Tibial nerve (tissue), 4 donors: ENCODE measurements at regions not wholly inside any gene's neighbourhood (a gene's known extent, or its start where the extent isn't known, plus 50 kb on each side); places are given as distances from the start of the nearest gene placed in this dataset.

ENCODE experiments used
- DNase-seq, 2 donors: peaks; one replicate each; pipeline ENCODE4 v3.0.0-alpha.2; 2019; ENCODE audit warnings: low spot score in 2 of 2
- H3K27ac ChIP-seq, 4 donors: fragments of 200-600 bp; sonication (generic) in 3 of 4; one replicate each; pipeline ENCODE4 v1.5.1; 2017 to 2019; ENCODE audit warnings: mild to moderate bottlenecking in 1 of 4
- H3K27me3 ChIP-seq, 2 donors: fragments of 200-600 bp; sonication (generic) in 1 of 2; one replicate each; pipeline versions ENCODE4 v1.5.1 to v1.6.0; 2017 to 2019
- H3K36me3 ChIP-seq, 3 donors: fragments of 200-600 bp; sonication (generic); one replicate each; pipeline ENCODE4 v1.5.1; 2018 to 2019
- H3K4me1 ChIP-seq, 4 donors: fragments of 200-600 bp; sonication (generic) in 3 of 4; one replicate each; pipeline ENCODE4 v1.5.1; 2017 to 2019
- H3K4me3 ChIP-seq, 4 donors: fragments of 200-600 bp; sonication (generic) in 3 of 4; one replicate each; pipeline ENCODE4 v1.5.1; 2017 to 2019; ENCODE audit warnings: mild to moderate bottlenecking in 1 of 4, moderate library complexity in 1 of 4
- H3K9me3 ChIP-seq, 4 donors: fragments of 200-600 bp; sonication (generic) in 3 of 4; one replicate each; pipeline ENCODE4 v1.5.1; 2017 to 2019
- EP300 ChIP-seq, 2 donors: sonication (generic); formaldehyde crosslinking; IDR thresholded peaks; one replicate each; pipeline ENCODE4 v1.6.1; 2017; ENCODE audit warnings: antibody characterized with exemption in 2 of 2, mild to moderate bottlenecking in 1 of 2
- POLR2A ChIP-seq, 2 donors: fragments of 450-650 bp; IDR thresholded peaks; one replicate each; pipeline ENCODE4 v1.6.1; 2017; ENCODE audit warnings: antibody characterized with exemption in 2 of 2, mild to moderate bottlenecking in 2 of 2, moderate library complexity in 2 of 2
- WGBS, 2 donors: methylation state at CpG; one replicate each; pipeline ENCODE4 v1.1.5; 2018; 5-methylcytosine and 5-hydroxymethylcytosine counted together
- TF ChIP-seq, protein P1 (sequence below), 5 experiments: fragments of 200-600 bp in 3 of 5; fragments of 450-650 bp in 2 of 5; sonication (generic) in 3 of 5; IDR thresholded peaks; one replicate each; pipeline ENCODE4 v1.5.1; 2016 to 2019; ENCODE audit warnings: antibody characterized with exemption in 5 of 5, mild to moderate bottlenecking in 3 of 5, moderate library complexity in 2 of 5

GRCh38 chr18:56381196-56381595 lies 257.2 kb downstream of the TXNL1 start:
- DNase-seq: no peak
- 78 to 88% methylated on average over 3 of the region's 3 CpGs for WGBS, 2 donors
- Histone ChIP-seq H3K4me1 (peaks cover 0 to 23% (median 0%) of the 10 kb centered on the region in 4 donors), H3K27me3 (no peaks in the 10 kb centered on the region), H3K9me3 (no peaks in the 10 kb centered on the region), H3K4me3 (no peak overlapping the region), H3K36me3 (no peaks in the 10 kb centered on the region), H3K27ac (no peak overlapping the region)
- TF ChIP-seq EP300 (IDR thresholded peaks at IDR 0.05) (no peak), POLR2A (IDR thresholded peaks at IDR 0.05) (no peak)

GRCh38 chr18:56380685-56381084 lies 257.7 kb downstream of the TXNL1 start:
- H3K4me1 ChIP-seq: peaks cover 0 to 23% (median 0%) of the 10 kb centered on the region in 4 donors
- TF ChIP-seq, protein P1, sequence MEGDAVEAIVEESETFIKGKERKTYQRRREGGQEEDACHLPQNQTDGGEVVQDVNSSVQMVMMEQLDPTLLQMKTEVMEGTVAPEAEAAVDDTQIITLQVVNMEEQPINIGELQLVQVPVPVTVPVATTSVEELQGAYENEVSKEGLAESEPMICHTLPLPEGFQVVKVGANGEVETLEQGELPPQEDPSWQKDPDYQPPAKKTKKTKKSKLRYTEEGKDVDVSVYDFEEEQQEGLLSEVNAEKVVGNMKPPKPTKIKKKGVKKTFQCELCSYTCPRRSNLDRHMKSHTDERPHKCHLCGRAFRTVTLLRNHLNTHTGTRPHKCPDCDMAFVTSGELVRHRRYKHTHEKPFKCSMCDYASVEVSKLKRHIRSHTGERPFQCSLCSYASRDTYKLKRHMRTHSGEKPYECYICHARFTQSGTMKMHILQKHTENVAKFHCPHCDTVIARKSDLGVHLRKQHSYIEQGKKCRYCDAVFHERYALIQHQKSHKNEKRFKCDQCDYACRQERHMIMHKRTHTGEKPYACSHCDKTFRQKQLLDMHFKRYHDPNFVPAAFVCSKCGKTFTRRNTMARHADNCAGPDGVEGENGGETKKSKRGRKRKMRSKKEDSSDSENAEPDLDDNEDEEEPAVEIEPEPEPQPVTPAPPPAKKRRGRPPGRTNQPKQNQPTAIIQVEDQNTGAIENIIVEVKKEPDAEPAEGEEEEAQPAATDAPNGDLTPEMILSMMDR (IDR thresholded peaks at IDR 0.05): no peak
- TF ChIP-seq EP300 (IDR thresholded peaks at IDR 0.05) (no peak), POLR2A (IDR thresholded peaks at IDR 0.05) (no peak)
- H3K36me3 ChIP-seq: no peaks in the 10 kb centered on the region
- H3K4me3 ChIP-seq: no peak overlapping the region
- no peaks in the 10 kb centered on the region for H3K27me3 ChIP-seq
- no peak for DNase-seq
- no peak overlapping the region for H3K27ac ChIP-seq
- WGBS, 2 donors: 95 to 96% methylated on average over 8 of the region's 8 CpGs
- H3K9me3 ChIP-seq: no peaks in the 10 kb centered on the region

GRCh38 chr18:56379256-56379655 lies 259.1 kb downstream of the TXNL1 start:
- no peaks in the 10 kb centered on the region for H3K9me3 ChIP-seq
- peaks cover 0 to 23% (median 0%) of the 10 kb centered on the region in 4 donors for H3K4me1 ChIP-seq
- peak overlapping the region in 1 of 4 donors; percentile 39 for H3K27ac ChIP-seq
- WGBS, 2 donors: 54% methylated on average over 6 of the region's 6 CpGs
- H3K36me3 ChIP-seq: no peaks in the 10 kb centered on the region
- no peak for TF ChIP-seq POLR2A (IDR thresholded peaks at IDR 0.05)
- TF ChIP-seq EP300 (IDR thresholded peaks at IDR 0.05): no peak
- TF ChIP-seq, protein P1 (IDR thresholded peaks at IDR 0.05): no peak
- H3K4me3 ChIP-seq: peak overlapping the region in 1 of 4 donors; percentile 27
- DNase-seq: no peak
- no peaks in the 10 kb centered on the region for H3K27me3 ChIP-seq

DNA sequence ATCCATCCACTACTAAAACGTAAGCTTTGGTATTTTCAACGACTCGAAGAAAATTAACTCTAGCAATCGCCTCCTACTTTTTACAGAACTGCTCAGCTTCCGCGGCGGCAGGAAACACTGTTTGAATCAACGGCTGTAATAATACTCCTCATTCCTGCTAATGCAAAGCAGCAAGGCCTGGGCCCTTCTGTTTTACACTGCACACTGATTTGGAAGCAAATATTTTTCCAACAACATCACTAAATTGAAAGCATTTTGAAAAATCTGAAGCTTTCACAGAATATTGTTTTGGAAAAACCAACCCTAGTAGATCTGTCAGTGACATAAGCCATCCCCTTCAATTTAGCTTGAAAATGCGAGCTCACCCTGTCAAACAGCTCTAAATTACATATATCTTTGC lies 261.2 kb downstream of the TXNL1 start:
- peak overlapping the region in 2 of 4 donors; percentile 40 to 44 for H3K27ac ChIP-seq
- DNase-seq: peak in 1 of 2 donors; percentile 8
- 61 to 67% methylated on average over 9 of the region's 9 CpGs for WGBS, 2 donors
- no peaks in the 10 kb centered on the region for H3K36me3 ChIP-seq
- H3K4me3 ChIP-seq: no peak overlapping the region
- no peaks in the 10 kb centered on the region for H3K27me3 ChIP-seq
- H3K4me1 ChIP-seq: peaks cover 0 to 17% (median 0%) of the 10 kb centered on the region in 4 donors
- TF ChIP-seq EP300 (IDR thresholded peaks at IDR 0.05): no peak
- TF ChIP-seq, protein P1 (IDR thresholded peaks at IDR 0.05): no peak
- no peak for TF ChIP-seq POLR2A (IDR thresholded peaks at IDR 0.05)
- H3K9me3 ChIP-seq: no peaks in the 10 kb centered on the region

DNA sequence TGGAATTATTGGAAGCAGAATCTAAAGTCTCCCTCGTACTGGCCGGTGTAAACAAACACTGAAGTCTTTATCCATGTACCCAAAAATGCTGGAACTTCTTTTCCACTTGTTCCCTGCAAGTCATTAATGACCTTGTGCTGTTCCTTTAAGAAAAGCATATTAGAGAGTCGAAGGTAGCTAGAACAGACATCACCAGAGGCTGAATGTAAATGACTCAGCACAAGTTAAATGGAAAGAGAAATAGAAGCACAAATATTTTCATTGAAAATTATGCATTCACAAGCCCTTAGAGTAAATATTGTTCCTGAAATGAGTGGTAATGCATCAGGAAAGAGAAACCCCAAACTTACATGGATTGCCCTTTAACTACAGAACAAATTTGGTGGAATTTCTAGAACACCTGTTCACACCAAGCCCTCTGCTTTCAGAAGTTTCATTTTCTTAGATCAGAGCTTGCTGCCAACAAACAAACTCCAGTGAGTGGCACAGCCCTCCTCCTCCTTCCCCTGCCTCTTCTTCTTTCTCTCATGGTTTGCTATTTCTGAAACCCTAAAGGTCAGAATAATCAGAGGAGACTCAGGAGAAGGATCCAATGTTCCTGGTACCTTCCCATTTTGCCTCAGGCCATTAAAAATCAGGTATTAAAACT lies 264.3 kb downstream of the TXNL1 start:
- peaks cover 0 to 10% (median 0%) of the 10 kb centered on the region in 4 donors for H3K4me1 ChIP-seq
- H3K4me3 ChIP-seq: no peak overlapping the region
- TF ChIP-seq EP300 (IDR thresholded peaks at IDR 0.05): no peak
- TF ChIP-seq, protein P1 (IDR thresholded peaks at IDR 0.05): no peak
- TF ChIP-seq POLR2A (IDR thresholded peaks at IDR 0.05): no peak
- H3K9me3 ChIP-seq: no peaks in the 10 kb centered on the region
- H3K36me3 ChIP-seq: no peaks in the 10 kb centered on the region
- no peaks in the 10 kb centered on the region for H3K27me3 ChIP-seq
- 35 to 37% methylated on average over 3 of the region's 3 CpGs for WGBS, 2 donors
- no peak overlapping the region for H3K27ac ChIP-seq
- DNase-seq: no peak
